WTC11 (cell line): ENCODE measurements at regions not wholly inside any gene's neighbourhood (a gene's known extent, or its start where the extent isn't known, plus 50 kb on each side); places are given as distances from the start of the nearest gene placed in this dataset.

Experiments used
- ATAC-seq: fragments of 200-7000 bp; cut with Tn5 transposase; 2 replicates; pipeline ENCODE4 v1.10.0; 2021; ENCODE audit warnings: mild to moderate bottlenecking, moderate library complexity
- CTCF ChIA-PET: fragments of 300-600 bp; sonication (Branson Sonifier 250); formaldehyde crosslinking; loops from one replicate; lab custom pipeline; 2021; ENCODE audit warnings: antibody characterized with exemption; lab: Charles Lee
- POLR2A ChIA-PET: fragments of 350-600 bp; sonication (Branson Sonifier 250); formaldehyde crosslinking; loops from one replicate; lab custom pipeline; 2021; ENCODE audit warnings: antibody characterized with exemption; lab: Charles Lee
- DNase-seq: peaks from one replicate; pipeline ENCODE4 v3.0.0; 2021; ENCODE audit warnings: low spot score
- H3K27ac Mint-ChIP-seq: 2 replicates; pipeline ENCODE4 v1.8.0; 2021; ENCODE audit warnings: mixed read lengths
- H3K27me3 Mint-ChIP-seq: 2 replicates; pipeline ENCODE4 v1.8.0; 2021; ENCODE audit warnings: low read depth, mild to moderate bottlenecking, moderate library complexity, mixed read lengths
- H3K36me3 Mint-ChIP-seq: 2 replicates; pipeline ENCODE4 v1.8.0; 2021; ENCODE audit warnings: mixed read lengths
- H3K4me1 Mint-ChIP-seq: 2 replicates; pipeline ENCODE4 v1.8.0; 2022; ENCODE audit warnings: mixed read lengths
- H3K4me3 Mint-ChIP-seq: 2 replicates; pipeline ENCODE4 v1.8.0; 2021; ENCODE audit warnings: mild to moderate bottlenecking, moderate library complexity, mixed read lengths
- H3K9me3 Mint-ChIP-seq: 2 replicates; pipeline ENCODE4 v1.8.0; 2021; ENCODE audit warnings: mixed read lengths
- E2F1 ChIP-seq: sonication (generic); formaldehyde crosslinking; IDR thresholded peaks from 2 replicates; pipeline ENCODE4 v1.8.0; 2022; ENCODE audit warnings: mild to moderate bottlenecking, missing genetic modification reagents
- E2F5 ChIP-seq: sonication (generic); formaldehyde crosslinking; IDR thresholded peaks from 2 replicates; pipeline ENCODE4 v1.8.1; 2022; ENCODE audit warnings: mild to moderate bottlenecking, moderate library complexity, missing genetic modification reagents
- ERG ChIP-seq: fragments of 250-450 bp; sonication (Bioruptor Pico); IDR thresholded peaks from 2 replicates; pipeline ENCODE4 v1.8.0; 2021; ENCODE audit warnings: mild to moderate bottlenecking
- KAT7 ChIP-seq: sonication (generic); formaldehyde crosslinking; IDR thresholded peaks from 2 replicates; pipeline ENCODE4 v1.8.1; 2023; ENCODE audit warnings: missing genetic modification reagents, mild to moderate bottlenecking, borderline replicate concordance
- MXD4 ChIP-seq: fragments of 250-450 bp; sonication (Bioruptor Pico); IDR thresholded peaks from 2 replicates; pipeline ENCODE4 v1.8.0; 2021; ENCODE audit warnings: mild to moderate bottlenecking, moderate library complexity, borderline replicate concordance
- NFE2L1 ChIP-seq: sonication (generic); formaldehyde crosslinking; IDR thresholded peaks from 2 replicates; pipeline ENCODE4 v1.8.1; 2023; ENCODE audit warnings: missing genetic modification reagents
- NR2C2 ChIP-seq: sonication (generic); formaldehyde crosslinking; IDR thresholded peaks from 2 replicates; pipeline ENCODE4 v1.8.0; 2022; ENCODE audit warnings: mild to moderate bottlenecking, missing genetic modification reagents
- PRDM15 ChIP-seq: sonication (generic); formaldehyde crosslinking; IDR thresholded peaks from 2 replicates; pipeline ENCODE4 v1.8.0; 2022; ENCODE audit warnings: missing genetic modification reagents
- USF1 ChIP-seq: sonication (generic); formaldehyde crosslinking; IDR thresholded peaks from 2 replicates; pipeline ENCODE4 v1.8.0; 2022; ENCODE audit warnings: mild to moderate bottlenecking, missing genetic modification reagents
- ZBTB43 ChIP-seq: sonication (generic); formaldehyde crosslinking; IDR thresholded peaks from 2 replicates; pipeline ENCODE4 v1.8.1; 2023; ENCODE audit warnings: mild to moderate bottlenecking, missing genetic modification reagents
- ZNF512 ChIP-seq: sonication (generic); formaldehyde crosslinking; IDR thresholded peaks from 2 replicates; pipeline ENCODE4 v1.8.1; 2022; ENCODE audit warnings: missing genetic modification reagents, borderline replicate concordance
- TF ChIP-seq, protein P1 (sequence below): fragments of 200-600 bp; IDR thresholded peaks from 2 replicates; pipeline ENCODE4 v1.8.0; 2022; ENCODE audit warnings: antibody characterized with exemption
- TF ChIP-seq, protein P2 (sequence below): sonication (generic); formaldehyde crosslinking; IDR thresholded peaks from 2 replicates; pipeline ENCODE4 v1.8.1; 2022; ENCODE audit warnings: mild to moderate bottlenecking, missing genetic modification reagents, moderate library complexity, borderline replicate concordance

GRCh38 chr3:28745916-28746617, 397.4 kb upstream of the AZI2 start (continued):
- no peak for TF ChIP-seq E2F1 (CRISPR knock-in tag)
- TF ChIP-seq, protein P1, sequence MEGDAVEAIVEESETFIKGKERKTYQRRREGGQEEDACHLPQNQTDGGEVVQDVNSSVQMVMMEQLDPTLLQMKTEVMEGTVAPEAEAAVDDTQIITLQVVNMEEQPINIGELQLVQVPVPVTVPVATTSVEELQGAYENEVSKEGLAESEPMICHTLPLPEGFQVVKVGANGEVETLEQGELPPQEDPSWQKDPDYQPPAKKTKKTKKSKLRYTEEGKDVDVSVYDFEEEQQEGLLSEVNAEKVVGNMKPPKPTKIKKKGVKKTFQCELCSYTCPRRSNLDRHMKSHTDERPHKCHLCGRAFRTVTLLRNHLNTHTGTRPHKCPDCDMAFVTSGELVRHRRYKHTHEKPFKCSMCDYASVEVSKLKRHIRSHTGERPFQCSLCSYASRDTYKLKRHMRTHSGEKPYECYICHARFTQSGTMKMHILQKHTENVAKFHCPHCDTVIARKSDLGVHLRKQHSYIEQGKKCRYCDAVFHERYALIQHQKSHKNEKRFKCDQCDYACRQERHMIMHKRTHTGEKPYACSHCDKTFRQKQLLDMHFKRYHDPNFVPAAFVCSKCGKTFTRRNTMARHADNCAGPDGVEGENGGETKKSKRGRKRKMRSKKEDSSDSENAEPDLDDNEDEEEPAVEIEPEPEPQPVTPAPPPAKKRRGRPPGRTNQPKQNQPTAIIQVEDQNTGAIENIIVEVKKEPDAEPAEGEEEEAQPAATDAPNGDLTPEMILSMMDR = no peak

GRCh38 chr3:28746990-28747389, 398.4 kb upstream of the AZI2 start:
- peaks cover 14% of the 10 kb centered on the region for H3K4me1 Mint-ChIP-seq
- DNase-seq = no peak
- ATAC-seq = no peak
- TF ChIP-seq ZNF512 = no peak
- no peak for TF ChIP-seq MXD4 (CRISPR knock-in tag)
- TF ChIP-seq KAT7 (CRISPR knock-in tag) = no peak
- TF ChIP-seq, protein P2, sequence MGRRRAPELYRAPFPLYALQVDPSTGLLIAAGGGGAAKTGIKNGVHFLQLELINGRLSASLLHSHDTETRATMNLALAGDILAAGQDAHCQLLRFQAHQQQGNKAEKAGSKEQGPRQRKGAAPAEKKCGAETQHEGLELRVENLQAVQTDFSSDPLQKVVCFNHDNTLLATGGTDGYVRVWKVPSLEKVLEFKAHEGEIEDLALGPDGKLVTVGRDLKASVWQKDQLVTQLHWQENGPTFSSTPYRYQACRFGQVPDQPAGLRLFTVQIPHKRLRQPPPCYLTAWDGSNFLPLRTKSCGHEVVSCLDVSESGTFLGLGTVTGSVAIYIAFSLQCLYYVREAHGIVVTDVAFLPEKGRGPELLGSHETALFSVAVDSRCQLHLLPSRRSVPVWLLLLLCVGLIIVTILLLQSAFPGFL (CRISPR knock-in tag) = no peak
- no peak for TF ChIP-seq NR2C2 (CRISPR knock-in tag)
- TF ChIP-seq ERG = no peak
- TF ChIP-seq NFE2L1 (CRISPR knock-in tag) = no peak
- H3K4me3 Mint-ChIP-seq = no peak overlapping the region
- CTCF ChIA-PET = no interaction called here
- POLR2A ChIA-PET = no interaction called here
- H3K9me3 Mint-ChIP-seq = peaks cover 27% of the 10 kb centered on the region
- H3K27me3 Mint-ChIP-seq = no peaks in the 10 kb centered on the region
- no peak overlapping the region for H3K27ac Mint-ChIP-seq
- peaks cover 18% of the 10 kb centered on the region for H3K36me3 Mint-ChIP-seq

DNA sequence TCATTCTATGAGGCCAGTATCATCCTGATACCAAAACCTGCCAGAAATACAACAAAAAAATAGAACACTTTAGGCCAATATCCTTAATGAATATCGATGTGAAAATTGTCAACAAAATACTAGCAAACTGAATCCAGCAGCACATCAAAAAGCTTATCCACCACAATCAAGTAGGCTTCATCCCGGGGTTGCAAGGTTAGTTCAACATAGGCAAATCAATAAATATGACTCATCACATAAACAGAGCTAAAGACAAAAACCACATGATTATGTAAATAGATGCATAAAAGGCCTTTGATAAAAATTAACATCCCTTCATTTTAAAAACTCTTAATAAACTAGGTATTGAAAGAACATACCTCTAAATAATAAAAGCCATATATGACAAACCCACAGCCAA, 403.2 kb upstream of the AZI2 start:
- TF ChIP-seq E2F5 = no peak
- TF ChIP-seq PRDM15 (CRISPR knock-in tag) = no peak
- TF ChIP-seq USF1 (CRISPR knock-in tag) = no peak
- TF ChIP-seq ZBTB43 (CRISPR knock-in tag) = no peak
- Mint-ChIP-seq H3K27me3 (no peaks in the 10 kb centered on the region), H3K27ac (no peak overlapping the region), H3K4me1 (peaks cover 7% of the 10 kb centered on the region), H3K9me3 (peaks cover 41% of the 10 kb centered on the region), H3K4me3 (no peak overlapping the region), H3K36me3 (peaks cover 18% of the 10 kb centered on the region)
- no peak for ATAC-seq
- no peak for DNase-seq
- POLR2A ChIA-PET = no interaction called here
- CTCF ChIA-PET = interaction anchor here (1.2 kb wide), 1 partner anchor 84 kb away, joined by 3 read pairs; no protein-coding TSS in a partner anchor
